HFFc6 (cell line): ENCODE measurements at regions not wholly inside any gene's neighbourhood (a gene's known extent, or its start where the extent isn't known, plus 50 kb on each side); places are given as distances from the start of the nearest gene placed in this dataset.

ENCODE experiments used
- DNase-seq: peaks from one replicate; pipeline ENCODE4 v3.0.0-alpha.2; 2018
- H3K27ac Mint-ChIP-seq: 2 replicates; pipeline ENCODE4 v1.8.0; 2020; ENCODE audit warnings: mild to moderate bottlenecking, mixed read lengths
- H3K27me3 Mint-ChIP-seq: 2 replicates; pipeline ENCODE4 v1.8.0; 2021; ENCODE audit warnings: mild to moderate bottlenecking, moderate library complexity, mixed read lengths; ENCODE audit not compliant: insufficient read depth
- H3K36me3 Mint-ChIP-seq: 2 replicates; pipeline ENCODE4 v1.8.0; 2021; ENCODE audit warnings: low read depth, mixed read lengths
- H3K4me1 Mint-ChIP-seq: 2 replicates; pipeline ENCODE4 v1.8.0; 2020; ENCODE audit warnings: low read depth, mixed read lengths
- H3K4me3 Mint-ChIP-seq: 2 replicates; pipeline ENCODE4 v1.8.0; 2020; ENCODE audit warnings: mild to moderate bottlenecking, moderate library complexity, mixed read lengths
- H3K9me3 Mint-ChIP-seq: 2 replicates; pipeline ENCODE4 v1.8.0; 2020; ENCODE audit warnings: mild to moderate bottlenecking, mixed read lengths
- TF ChIP-seq, protein P1 (sequence below): fragments of 200-600 bp; sonication (generic); IDR thresholded peaks from 2 replicates; pipeline ENCODE4 v1.5.0; 2021; ENCODE audit warnings: antibody characterized with exemption, mild to moderate bottlenecking

DNA sequence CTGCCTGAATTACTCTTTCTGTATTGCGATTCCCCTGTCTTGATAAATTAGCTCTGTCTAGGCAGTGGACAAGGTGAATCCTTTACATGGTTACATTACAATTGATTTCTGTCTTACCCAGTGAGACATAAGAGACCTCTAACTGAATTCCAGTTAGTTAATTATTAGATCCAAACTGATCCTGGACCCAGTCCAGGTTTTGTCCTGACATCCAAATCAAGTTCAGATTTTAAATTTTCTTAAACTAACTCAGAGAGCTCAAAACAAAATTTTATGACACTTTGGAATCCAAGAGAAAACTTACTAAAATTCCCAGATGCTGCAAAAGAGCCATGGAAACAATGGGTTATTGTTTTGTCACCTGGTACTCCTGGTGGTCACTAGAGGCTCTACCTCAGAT is 2166.6 kb downstream of the TP53TG3F start:
- Mint-ChIP-seq H3K36me3 (no peaks in the 10 kb centered on the region), H3K4me1 (no peaks in the 10 kb centered on the region), H3K4me3 (no peak overlapping the region), H3K27ac (no peak overlapping the region), H3K27me3 (0 out of 2 replicates have a peak, but pooled peaks cover 2% of the 10 kb centered on the region), H3K9me3 (peaks cover 35% of the 10 kb centered on the region)
- no peak for DNase-seq
- TF ChIP-seq, protein P1, sequence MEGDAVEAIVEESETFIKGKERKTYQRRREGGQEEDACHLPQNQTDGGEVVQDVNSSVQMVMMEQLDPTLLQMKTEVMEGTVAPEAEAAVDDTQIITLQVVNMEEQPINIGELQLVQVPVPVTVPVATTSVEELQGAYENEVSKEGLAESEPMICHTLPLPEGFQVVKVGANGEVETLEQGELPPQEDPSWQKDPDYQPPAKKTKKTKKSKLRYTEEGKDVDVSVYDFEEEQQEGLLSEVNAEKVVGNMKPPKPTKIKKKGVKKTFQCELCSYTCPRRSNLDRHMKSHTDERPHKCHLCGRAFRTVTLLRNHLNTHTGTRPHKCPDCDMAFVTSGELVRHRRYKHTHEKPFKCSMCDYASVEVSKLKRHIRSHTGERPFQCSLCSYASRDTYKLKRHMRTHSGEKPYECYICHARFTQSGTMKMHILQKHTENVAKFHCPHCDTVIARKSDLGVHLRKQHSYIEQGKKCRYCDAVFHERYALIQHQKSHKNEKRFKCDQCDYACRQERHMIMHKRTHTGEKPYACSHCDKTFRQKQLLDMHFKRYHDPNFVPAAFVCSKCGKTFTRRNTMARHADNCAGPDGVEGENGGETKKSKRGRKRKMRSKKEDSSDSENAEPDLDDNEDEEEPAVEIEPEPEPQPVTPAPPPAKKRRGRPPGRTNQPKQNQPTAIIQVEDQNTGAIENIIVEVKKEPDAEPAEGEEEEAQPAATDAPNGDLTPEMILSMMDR = no peak

DNA sequence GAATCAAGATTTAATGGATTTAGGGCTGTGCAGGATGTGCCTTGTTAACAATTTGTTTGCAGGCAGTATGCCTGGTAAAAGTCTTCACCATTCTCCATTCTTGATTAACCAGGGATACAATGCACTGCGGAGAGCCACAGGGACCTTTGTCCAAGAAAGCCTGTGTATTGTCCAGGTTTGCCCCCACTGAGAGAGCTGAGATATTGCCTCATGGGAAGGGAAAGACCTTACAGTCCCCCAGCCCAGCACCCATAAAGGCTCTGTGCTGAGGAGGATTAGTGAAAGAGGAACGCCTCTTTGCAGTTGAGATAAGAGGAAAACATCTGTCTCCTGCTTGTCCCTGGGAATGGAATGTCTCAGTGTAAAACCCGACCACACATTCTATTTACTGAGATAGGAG is 2169.6 kb downstream of the TP53TG3F start:
- Mint-ChIP-seq H3K4me3 (no peak overlapping the region), H3K27me3 (0 out of 2 replicates have a peak, but pooled peaks cover 2% of the 10 kb centered on the region), H3K27ac (no peak overlapping the region), H3K36me3 (no peaks in the 10 kb centered on the region), H3K4me1 (no peaks in the 10 kb centered on the region), H3K9me3 (peaks cover 40% of the 10 kb centered on the region)
- no peak for DNase-seq
- TF ChIP-seq, protein P1 = no peak

DNA sequence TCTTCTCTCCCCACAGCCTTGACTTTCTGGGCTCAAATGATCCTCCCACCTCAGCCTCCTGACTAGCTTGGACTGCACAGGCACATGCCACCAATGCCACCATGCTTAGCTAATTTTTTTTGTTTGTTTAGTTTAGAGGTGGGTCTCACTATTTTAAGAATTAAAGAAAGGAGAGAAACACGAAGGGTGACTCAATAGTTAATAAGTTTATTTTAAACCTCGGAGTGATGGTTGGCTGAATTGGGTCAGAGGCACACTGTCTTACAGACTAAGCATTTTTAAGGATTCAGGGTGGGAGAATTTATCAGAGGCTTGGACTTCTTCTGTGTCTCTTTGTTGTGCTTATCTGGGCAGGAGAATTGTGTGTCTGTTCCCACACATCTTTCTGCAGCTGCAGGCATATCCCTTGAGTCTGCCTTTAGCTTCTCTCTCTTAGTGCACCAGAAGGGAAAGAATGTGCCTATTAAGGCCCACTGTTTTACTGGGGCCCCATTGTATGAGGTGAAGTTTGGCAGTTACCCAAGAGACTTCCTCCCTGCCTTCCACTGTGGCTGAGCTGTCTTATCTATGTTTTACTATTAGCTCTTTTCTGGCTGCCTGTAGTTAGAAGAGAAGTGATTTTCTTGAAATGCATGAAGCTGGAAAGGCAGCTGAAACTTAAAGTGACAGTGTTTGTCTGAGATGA is 2172.0 kb downstream of the TP53TG3F start:
- Mint-ChIP-seq H3K4me1 (no peaks in the 10 kb centered on the region), H3K9me3 (peaks cover 29% of the 10 kb centered on the region), H3K36me3 (no peaks in the 10 kb centered on the region), H3K4me3 (no peak overlapping the region), H3K27me3 (0 out of 2 replicates have a peak, but pooled peaks cover 2% of the 10 kb centered on the region), H3K27ac (no peak overlapping the region)
- TF ChIP-seq, protein P1 = no peak
- no peak for DNase-seq

- Mint-ChIP-seq H3K4me1 (no peaks in the 10 kb centered on the region), H3K27ac (no peak overlapping the region), H3K4me3 (no peak overlapping the region), H3K9me3 (peaks cover 50% of the 10 kb centered on the region), H3K36me3 (no peaks in the 10 kb centered on the region), H3K27me3 (no peaks in the 10 kb centered on the region)
- TF ChIP-seq, protein P1 = no peak
- DNase-seq = no peak
Measured at GRCh38 chr16:35636480-35637230, 2177.2 kb downstream of the TP53TG3F start.

- Mint-ChIP-seq H3K9me3 (peaks cover 54% of the 10 kb centered on the region), H3K4me1 (no peaks in the 10 kb centered on the region), H3K27me3 (no peaks in the 10 kb centered on the region), H3K4me3 (no peak overlapping the region), H3K27ac (no peak overlapping the region), H3K36me3 (no peaks in the 10 kb centered on the region)
- no peak for DNase-seq
- TF ChIP-seq, protein P1 = no peak
Measured at GRCh38 chr16:35637683-35638082, 2178.3 kb downstream of the TP53TG3F start.
